ENCODE measurements at regions not wholly inside any gene's neighbourhood (a gene's known extent, or its start where the extent isn't known, plus 50 kb on each side); places are given as distances from the start of the nearest gene placed in this dataset.

DNA sequence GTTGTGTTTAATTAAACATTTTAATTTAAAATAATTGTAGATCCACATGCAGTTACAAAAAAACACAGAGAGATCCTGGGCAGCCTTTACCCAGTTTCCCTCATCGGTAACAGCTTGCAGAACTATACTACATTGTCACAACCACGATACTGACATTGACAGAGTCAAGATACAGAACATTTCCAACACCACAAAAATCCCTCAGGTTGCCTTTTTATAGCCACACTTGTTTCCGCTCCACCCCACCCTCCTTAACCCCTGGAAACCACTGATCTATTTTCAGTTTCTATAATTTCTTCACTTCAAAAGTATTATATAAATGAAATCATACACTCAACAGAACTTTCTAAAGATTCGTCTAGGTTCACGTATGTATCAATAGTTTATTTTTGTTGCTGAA lies 458.8 kb upstream of the SOX5 start:
- Histone ChIP-seq H3K36me3 (ENCODE audit: control insufficient read depth, insufficient read depth, low read length) (no peaks in the 10 kb centered on the region), H3K27me3 (ENCODE audit: control insufficient read depth, insufficient read depth, low read length) (no peaks in the 10 kb centered on the region), H3K4me3 (ENCODE audit: low read depth, low read length) (no peak overlapping the region)
- TF ChIP-seq, protein P1, sequence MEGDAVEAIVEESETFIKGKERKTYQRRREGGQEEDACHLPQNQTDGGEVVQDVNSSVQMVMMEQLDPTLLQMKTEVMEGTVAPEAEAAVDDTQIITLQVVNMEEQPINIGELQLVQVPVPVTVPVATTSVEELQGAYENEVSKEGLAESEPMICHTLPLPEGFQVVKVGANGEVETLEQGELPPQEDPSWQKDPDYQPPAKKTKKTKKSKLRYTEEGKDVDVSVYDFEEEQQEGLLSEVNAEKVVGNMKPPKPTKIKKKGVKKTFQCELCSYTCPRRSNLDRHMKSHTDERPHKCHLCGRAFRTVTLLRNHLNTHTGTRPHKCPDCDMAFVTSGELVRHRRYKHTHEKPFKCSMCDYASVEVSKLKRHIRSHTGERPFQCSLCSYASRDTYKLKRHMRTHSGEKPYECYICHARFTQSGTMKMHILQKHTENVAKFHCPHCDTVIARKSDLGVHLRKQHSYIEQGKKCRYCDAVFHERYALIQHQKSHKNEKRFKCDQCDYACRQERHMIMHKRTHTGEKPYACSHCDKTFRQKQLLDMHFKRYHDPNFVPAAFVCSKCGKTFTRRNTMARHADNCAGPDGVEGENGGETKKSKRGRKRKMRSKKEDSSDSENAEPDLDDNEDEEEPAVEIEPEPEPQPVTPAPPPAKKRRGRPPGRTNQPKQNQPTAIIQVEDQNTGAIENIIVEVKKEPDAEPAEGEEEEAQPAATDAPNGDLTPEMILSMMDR (IDR thresholded peaks at IDR 0.05; ENCODE audit: insufficient read depth, low read length, severe bottlenecking): no peak
- DNase-seq (ENCODE audit: low read depth) (no peak), FAIRE-seq (no peak)

DNA sequence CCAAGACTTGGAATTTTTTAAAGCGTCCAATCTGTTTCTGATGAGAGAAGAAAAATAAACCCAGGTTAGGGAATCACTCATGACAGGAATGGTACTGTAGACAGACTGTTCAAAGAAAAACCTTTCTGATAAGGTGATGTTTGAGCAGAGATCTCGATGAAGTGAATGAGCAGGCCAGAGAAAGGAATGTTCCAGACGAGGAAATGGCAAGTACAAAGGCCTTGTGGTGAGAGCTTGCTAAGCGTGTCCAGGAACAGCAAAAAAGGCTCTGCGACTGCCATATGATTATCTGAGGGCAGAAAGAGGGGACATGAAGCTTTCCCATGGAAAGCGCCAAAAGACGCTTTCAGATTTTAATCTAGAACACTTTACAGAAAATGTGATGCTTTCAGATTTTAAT lies 458.4 kb upstream of the SOX5 start:
- H3K36me3 ChIP-seq (ENCODE audit: control insufficient read depth, insufficient read depth, low read length): no peaks in the 10 kb centered on the region
- no peaks in the 10 kb centered on the region for H3K27me3 ChIP-seq (ENCODE audit: control insufficient read depth, insufficient read depth, low read length)
- H3K4me3 ChIP-seq (ENCODE audit: low read depth, low read length): no peak overlapping the region
- FAIRE-seq (no peak), DNase-seq (ENCODE audit: low read depth) (no peak)
- TF ChIP-seq, protein P1 (IDR thresholded peaks at IDR 0.05; ENCODE audit: insufficient read depth, low read length, severe bottlenecking): no peak

DNA sequence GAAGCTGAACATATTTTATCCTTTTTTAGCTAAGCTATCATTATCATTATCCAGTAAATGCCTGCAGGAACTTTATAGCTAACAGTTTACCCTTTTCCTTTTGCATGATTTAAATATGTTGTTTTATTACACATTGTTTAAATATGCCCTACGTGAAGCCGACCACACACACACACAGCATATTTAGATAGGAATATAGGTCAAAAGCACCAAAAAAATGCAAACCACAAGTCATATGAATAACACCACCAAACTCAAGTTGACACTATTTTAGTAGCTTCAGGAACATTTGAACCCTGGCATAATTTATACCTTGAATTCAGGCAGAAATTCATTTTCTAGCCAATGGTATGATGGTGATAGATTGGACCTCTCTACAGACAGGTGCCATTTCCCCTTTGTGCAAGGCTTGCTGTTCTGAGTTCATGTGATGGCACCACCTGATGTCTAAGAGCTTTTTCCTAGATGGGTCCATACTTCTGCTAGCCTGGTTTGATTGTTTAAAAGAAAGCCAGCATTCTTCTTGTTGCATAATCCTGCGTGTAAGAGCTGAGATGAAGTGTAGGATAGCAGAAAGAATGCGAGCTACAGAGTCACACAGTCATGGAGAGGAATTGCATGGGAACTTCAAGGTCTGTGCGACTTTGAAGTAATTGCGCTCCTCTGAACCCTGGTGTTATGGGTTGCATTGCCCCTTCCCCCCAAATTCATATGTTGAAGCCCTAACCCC lies 454.8 kb upstream of the SOX5 start:
- no peaks in the 10 kb centered on the region for H3K36me3 ChIP-seq (ENCODE audit: control insufficient read depth, insufficient read depth, low read length)
- FAIRE-seq: no peak
- TF ChIP-seq, protein P1 (IDR thresholded peaks at IDR 0.05; ENCODE audit: insufficient read depth, low read length, severe bottlenecking): no peak
- no peaks in the 10 kb centered on the region for H3K27me3 ChIP-seq (ENCODE audit: control insufficient read depth, insufficient read depth, low read length)
- no peak for DNase-seq (ENCODE audit: low read depth)
- H3K4me3 ChIP-seq (ENCODE audit: low read depth, low read length): no peak overlapping the region

DNA sequence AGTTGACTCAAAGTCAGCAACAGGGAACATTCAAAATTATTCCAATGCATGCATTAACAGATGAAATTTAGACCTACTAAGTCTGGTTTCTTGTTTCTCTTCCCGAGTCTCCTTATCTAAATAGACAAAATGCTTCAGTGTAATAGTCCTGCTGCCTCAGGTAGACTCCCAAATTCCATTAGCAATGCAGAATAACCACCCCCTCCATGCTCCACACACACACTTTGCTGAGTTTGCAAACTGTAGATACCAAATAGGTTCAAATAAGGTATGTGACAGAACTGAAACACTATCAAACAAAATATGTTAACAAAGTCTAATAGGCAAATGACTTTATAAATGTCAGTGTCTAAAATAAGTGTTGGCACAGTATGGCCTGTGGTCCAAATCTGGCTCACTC lies 451.1 kb upstream of the SOX5 start:
- no peak for DNase-seq (ENCODE audit: low read depth)
- FAIRE-seq: no peak

DNA sequence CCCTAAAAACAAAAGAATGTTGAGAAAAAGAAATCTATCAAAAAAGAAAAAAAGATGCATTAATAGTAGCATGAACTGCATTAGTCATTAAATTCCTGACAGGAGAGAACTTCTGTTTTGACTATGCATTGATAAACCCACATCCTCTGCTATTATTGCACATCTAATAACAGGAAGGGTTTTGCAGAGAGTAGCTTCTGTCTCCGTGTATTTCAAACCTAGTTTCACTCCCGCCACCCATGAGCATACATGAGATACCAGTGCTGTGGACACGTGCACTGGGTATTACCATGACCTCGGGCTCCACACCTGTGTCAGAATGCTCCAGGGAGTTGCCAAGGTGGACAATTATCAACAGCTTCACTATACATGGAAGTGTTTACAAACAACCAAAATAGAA lies 449.1 kb upstream of the SOX5 start:
- Histone ChIP-seq H3K36me3 (ENCODE audit: control insufficient read depth, insufficient read depth, low read length) (no peaks in the 10 kb centered on the region), H3K27me3 (ENCODE audit: control insufficient read depth, insufficient read depth, low read length) (no peaks in the 10 kb centered on the region), H3K4me3 (ENCODE audit: low read depth, low read length) (no peak overlapping the region)
- FAIRE-seq (no peak), DNase-seq (ENCODE audit: low read depth) (no peak)
- TF ChIP-seq, protein P1 (IDR thresholded peaks at IDR 0.05; ENCODE audit: insufficient read depth, low read length, severe bottlenecking): no peak

More for the DNA sequence above, 451.1 kb upstream of the SOX5 start:
- H3K27me3 ChIP-seq (ENCODE audit: control insufficient read depth, insufficient read depth, low read length): no peaks in the 10 kb centered on the region
- TF ChIP-seq, protein P1 (IDR thresholded peaks at IDR 0.05; ENCODE audit: insufficient read depth, low read length, severe bottlenecking): no peak
- no peak overlapping the region for H3K4me3 ChIP-seq (ENCODE audit: low read depth, low read length)
- no peaks in the 10 kb centered on the region for H3K36me3 ChIP-seq (ENCODE audit: control insufficient read depth, insufficient read depth, low read length)

DNA sequence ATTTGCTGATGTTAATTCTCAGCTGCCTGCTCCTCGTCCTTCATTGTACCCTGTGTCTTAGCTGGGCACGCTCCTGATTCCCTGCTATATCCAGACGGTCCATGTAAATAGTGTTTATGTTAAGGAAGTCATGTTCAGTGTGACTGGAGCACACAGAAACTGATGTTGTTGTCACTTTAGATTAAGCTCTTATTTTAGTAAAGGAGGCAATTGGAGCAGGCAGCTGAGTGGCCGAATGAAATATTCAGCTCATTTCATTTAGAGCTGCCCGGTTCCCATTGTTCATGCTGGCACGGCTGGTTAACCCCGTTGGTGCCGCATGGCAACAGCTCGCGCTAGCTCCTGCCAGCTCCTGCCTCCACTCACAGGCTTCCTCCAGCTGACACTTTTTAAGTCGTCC lies 446.8 kb upstream of the SOX5 start:
- FAIRE-seq: no peak
- TF ChIP-seq, protein P1 (IDR thresholded peaks at IDR 0.05; ENCODE audit: insufficient read depth, low read length, severe bottlenecking): no peak

More for the DNA sequence above, 446.8 kb upstream of the SOX5 start:
- peaks cover 2% of the 10 kb centered on the region for H3K27me3 ChIP-seq (ENCODE audit: control insufficient read depth, insufficient read depth, low read length)
- no peak overlapping the region for H3K4me3 ChIP-seq (ENCODE audit: low read depth, low read length)
- no peaks in the 10 kb centered on the region for H3K36me3 ChIP-seq (ENCODE audit: control insufficient read depth, insufficient read depth, low read length)
- no peak for DNase-seq (ENCODE audit: low read depth)

Measured in bronchial epithelial cell (primary cell).